Mucosa of rectum (tissue), 2 donors: ENCODE measurements at regions not wholly inside any gene's neighbourhood (a gene's known extent, or its start where the extent isn't known, plus 50 kb on each side); places are given as distances from the start of the nearest gene placed in this dataset.
"Not testable (repeated sequence)": the region's sequence is repeated elsewhere in the genome, so short reads cannot be mapped to it uniquely, and the experiment has no call there.

ENCODE experiments used
- H3K27ac ChIP-seq, 2 donors: one replicate each; pipeline ENCODE4 v1.7.0; 2013; ENCODE audit warnings: inconsistent platforms in 2 of 2, low read depth in 2 of 2, low read length in 2 of 2
- H3K27me3 ChIP-seq, 2 donors: one replicate each; pipeline ENCODE4 v1.7.0; 2013; ENCODE audit warnings: low read length in 2 of 2; ENCODE audit not compliant: control insufficient read depth in 2 of 2, insufficient read depth in 2 of 2
- H3K36me3 ChIP-seq, 2 donors: one replicate each; pipeline ENCODE4 v1.7.0; 2013; ENCODE audit warnings: low read length in 2 of 2; ENCODE audit not compliant: control insufficient read depth in 2 of 2, insufficient read depth in 2 of 2
- H3K4me1 ChIP-seq, 2 donors: one replicate each; pipeline ENCODE4 v1.7.0; 2013; ENCODE audit warnings: low read length in 2 of 2, mild to moderate bottlenecking in 1 of 2; ENCODE audit not compliant: control insufficient read depth in 2 of 2, insufficient read depth in 2 of 2
- H3K4me3 ChIP-seq, 2 donors: one replicate each; pipeline ENCODE4 v1.7.0; 2013; ENCODE audit warnings: low read length in 2 of 2
- H3K9ac ChIP-seq, 2 donors: one replicate each; pipeline ENCODE4 v1.7.0; 2013; ENCODE audit warnings: low read length in 2 of 2, low read depth in 1 of 2, mild to moderate bottlenecking in 1 of 2
- H3K9me3 ChIP-seq, 2 donors: one replicate each; pipeline ENCODE4 v1.7.0; 2013; ENCODE audit warnings: low read length in 2 of 2; ENCODE audit not compliant: control insufficient read depth in 2 of 2
- donor health status: healthy.
- donor health status: Normal muscosa, but diverticular disease.

GRCh38 chr17:64728041-64728695 is 66.1 kb upstream of the SMURF2 start:
- no peaks in the 10 kb centered on the region for H3K27me3 ChIP-seq
- no peaks in the 10 kb centered on the region for H3K9me3 ChIP-seq
- no peak overlapping the region for H3K4me3 ChIP-seq
- no peaks in the 10 kb centered on the region for H3K36me3 ChIP-seq
- no peak overlapping the region for H3K9ac ChIP-seq
- no peaks in the 10 kb centered on the region for H3K4me1 ChIP-seq
- no peak overlapping the region for H3K27ac ChIP-seq

- H3K27ac ChIP-seq, H3K4me1 ChIP-seq, H3K4me3 ChIP-seq, H3K9ac ChIP-seq, H3K9me3 ChIP-seq, H3K36me3 ChIP-seq, H3K27me3 ChIP-seq: not testable (repeated sequence)
Measured at GRCh38 chr17:64726025-64726424, 63.9 kb upstream of the SMURF2 start.

GRCh38 chr17:64724246-64724645 is 62.1 kb upstream of the SMURF2 start:
- not testable (repeated sequence) for H3K9me3 ChIP-seq, H3K4me1 ChIP-seq, H3K27ac ChIP-seq, H3K9ac ChIP-seq, H3K4me3 ChIP-seq, H3K36me3 ChIP-seq, H3K27me3 ChIP-seq

DNA sequence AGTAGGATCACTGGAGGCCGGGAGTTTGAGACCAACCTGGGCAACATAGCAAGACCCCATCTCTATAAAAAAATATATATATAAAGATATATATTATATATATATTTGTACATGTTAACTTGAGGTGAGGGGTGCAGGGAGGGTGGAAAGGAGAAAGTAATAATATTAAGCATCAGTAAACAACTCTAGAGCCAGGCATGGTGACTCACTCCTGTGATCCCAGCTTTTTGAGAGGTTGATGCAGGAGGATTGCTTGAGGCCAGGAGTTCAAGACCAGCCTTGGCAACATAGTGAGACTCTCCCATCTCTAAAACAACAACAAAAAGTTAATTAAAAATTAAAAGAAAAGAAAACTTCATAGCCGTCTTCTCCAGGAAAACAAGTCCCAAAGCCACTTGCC is 61.7 kb upstream of the SMURF2 start:
- H3K36me3 ChIP-seq, result no peaks in the 10 kb centered on the region
- H3K9ac ChIP-seq, result no peak overlapping the region
- H3K27ac ChIP-seq, result no peak overlapping the region
- H3K27me3 ChIP-seq, result no peaks in the 10 kb centered on the region
- H3K4me1 ChIP-seq, result no peaks in the 10 kb centered on the region
- no peak overlapping the region for H3K4me3 ChIP-seq
- H3K9me3 ChIP-seq, result no peaks in the 10 kb centered on the region

DNA sequence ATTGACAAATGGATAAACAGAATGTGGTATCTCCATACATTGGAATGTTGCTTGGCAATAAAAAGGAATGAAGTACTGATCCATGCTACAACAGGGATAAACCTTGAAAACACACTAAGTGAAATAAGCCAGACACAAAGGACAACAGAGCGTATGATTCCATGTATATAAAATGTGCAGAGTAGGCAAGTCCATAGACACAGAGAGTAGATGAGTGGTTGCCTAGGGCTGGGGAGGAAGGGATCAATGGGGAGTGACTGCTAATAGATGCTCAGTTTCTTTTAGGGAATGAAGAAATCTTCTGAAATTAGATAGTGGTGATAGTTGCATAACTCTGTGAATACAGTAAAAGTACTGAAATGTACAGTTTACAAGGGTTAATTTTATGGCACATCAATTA is 59.4 kb upstream of the SMURF2 start:
- H3K27me3 ChIP-seq, H3K4me3 ChIP-seq, H3K9ac ChIP-seq: not testable (repeated sequence)

GRCh38 chr17:64720253-64720652 is 58.1 kb upstream of the SMURF2 start:
- H3K36me3 ChIP-seq, H3K4me1 ChIP-seq, H3K4me3 ChIP-seq, H3K9ac ChIP-seq, H3K9me3 ChIP-seq, H3K27ac ChIP-seq, H3K27me3 ChIP-seq: not testable (repeated sequence)

More for the DNA sequence above, 59.4 kb upstream of the SMURF2 start:
- not testable (repeated sequence) for H3K4me1 ChIP-seq, H3K36me3 ChIP-seq, H3K9me3 ChIP-seq, H3K27ac ChIP-seq

DNA sequence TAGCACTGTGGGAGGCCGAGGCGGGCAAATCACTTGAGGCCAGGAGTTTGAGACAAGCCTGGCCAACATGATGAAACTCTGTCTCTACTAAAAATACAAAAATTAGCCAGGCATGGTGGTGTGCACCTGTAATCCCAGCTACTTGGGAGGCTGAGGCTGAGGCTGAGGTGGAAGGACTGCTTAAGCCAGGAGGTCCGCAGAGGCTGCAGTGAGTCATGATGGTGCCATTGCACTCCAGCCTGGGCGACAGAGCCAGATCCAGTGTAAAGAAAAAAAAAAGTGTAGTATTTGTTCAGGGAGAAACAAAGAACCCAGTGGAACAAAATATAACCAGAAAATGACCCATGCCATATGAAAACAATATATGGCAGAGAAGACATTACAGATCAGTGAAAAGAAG is 57.4 kb upstream of the SMURF2 start:
- not testable (repeated sequence) for H3K27ac ChIP-seq, H3K4me1 ChIP-seq, H3K9me3 ChIP-seq, H3K27me3 ChIP-seq, H3K36me3 ChIP-seq, H3K4me3 ChIP-seq, H3K9ac ChIP-seq

DNA sequence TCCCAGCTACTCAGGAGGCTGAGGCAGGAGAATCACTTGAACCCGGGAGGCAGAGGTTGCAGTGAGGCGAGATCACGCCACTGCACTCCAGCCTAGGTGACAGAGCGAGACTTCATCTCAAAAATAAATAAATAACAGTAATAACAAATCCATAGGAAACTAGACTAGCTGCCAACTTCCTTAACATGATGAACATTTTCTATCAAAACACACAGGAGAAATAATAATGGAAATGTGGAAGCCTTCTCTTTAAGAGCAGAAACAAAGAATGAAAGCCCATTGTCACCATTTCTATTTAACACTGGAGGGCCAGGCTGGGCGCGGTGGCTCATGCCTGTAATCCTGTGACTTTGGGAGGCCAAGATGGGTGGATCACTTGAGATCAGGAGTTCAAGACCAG is 56.7 kb upstream of the SMURF2 start:
- not testable (repeated sequence) for H3K4me3 ChIP-seq, H3K9me3 ChIP-seq, H3K27ac ChIP-seq, H3K27me3 ChIP-seq, H3K4me1 ChIP-seq, H3K9ac ChIP-seq, H3K36me3 ChIP-seq

DNA sequence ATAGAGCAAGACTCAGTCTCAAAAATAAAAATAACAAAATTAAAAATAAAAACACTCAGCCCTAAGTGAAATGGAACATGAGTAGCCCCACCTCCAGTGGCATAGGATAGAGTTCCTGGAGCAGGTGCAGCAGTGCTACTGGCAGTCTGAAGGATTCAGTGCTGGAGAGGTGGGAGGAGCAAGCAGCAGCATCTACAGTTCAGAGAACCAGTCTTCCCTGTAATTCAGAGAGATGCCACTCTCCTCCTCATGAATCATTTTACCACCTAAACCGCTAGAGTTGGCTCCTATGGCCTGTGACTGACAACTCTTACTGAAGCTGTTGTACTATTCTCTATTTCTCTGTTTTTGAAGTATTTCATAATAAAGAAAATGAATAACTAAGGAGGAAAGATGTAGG is 56.0 kb upstream of the SMURF2 start:
- H3K4me1 ChIP-seq, result no peaks in the 10 kb centered on the region
- H3K9ac ChIP-seq, result no peak overlapping the region
- no peaks in the 10 kb centered on the region for H3K36me3 ChIP-seq
- H3K27me3 ChIP-seq, result no peaks in the 10 kb centered on the region
- H3K9me3 ChIP-seq, result no peaks in the 10 kb centered on the region
- no peak overlapping the region for H3K27ac ChIP-seq
- no peak overlapping the region for H3K4me3 ChIP-seq

DNA sequence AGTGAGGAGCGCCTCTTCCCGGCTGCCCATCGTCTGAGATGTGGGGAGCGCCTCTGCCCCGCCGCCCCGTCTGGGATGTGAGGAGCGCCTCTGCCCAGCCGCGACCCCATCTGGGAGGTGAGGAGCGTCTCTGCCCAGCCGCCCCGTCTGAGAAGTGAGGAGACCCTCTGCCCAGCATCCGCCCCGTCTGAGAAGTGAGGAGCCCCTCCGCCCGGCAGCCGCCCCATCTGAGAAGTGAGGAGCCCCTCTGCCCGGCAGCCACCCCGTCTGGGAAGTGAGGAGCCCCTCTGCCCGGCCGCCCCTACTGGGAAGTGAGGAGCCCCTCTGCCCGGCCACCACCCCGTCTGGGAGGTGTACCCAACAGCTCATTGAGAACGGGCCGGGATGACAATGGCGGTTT is 54.4 kb upstream of the SMURF2 start:
- not testable (repeated sequence) for H3K36me3 ChIP-seq, H3K9ac ChIP-seq, H3K27ac ChIP-seq, H3K27me3 ChIP-seq, H3K9me3 ChIP-seq, H3K4me1 ChIP-seq, H3K4me3 ChIP-seq

- H3K36me3 ChIP-seq, H3K9me3 ChIP-seq, H3K4me1 ChIP-seq, H3K27me3 ChIP-seq: not testable (repeated sequence)
- Histone ChIP-seq H3K4me3 (peak overlapping the region; percentile 70 to 73), H3K27ac (peak overlapping the region; percentile 43 to 68), H3K9ac (peak overlapping the region; percentile 47 to 54)
Measured at GRCh38 chr17:64713786-64714185, 51.7 kb upstream of the SMURF2 start.
